GM06990 (cell line): ENCODE measurements at regions not wholly inside any gene's neighbourhood (a gene's known extent, or its start where the extent isn't known, plus 50 kb on each side); places are given as distances from the start of the nearest gene placed in this dataset.

Source experiments
- DNase-seq: peaks from one replicate; pipeline ENCODE4 v3.0.0-alpha.2; 2011; ENCODE audit not compliant: insufficient read length; ENCODE audit errors: extremely low read depth
- H3K27me3 ChIP-seq: replicated peaks from 2 replicates; pipeline ENCODE4 v1.6.0; 2011; ENCODE audit warnings: low read length; ENCODE audit not compliant: control insufficient read depth, insufficient read depth
- H3K36me3 ChIP-seq: 2 replicates; pipeline ENCODE4 v1.5.1; 2011; ENCODE audit warnings: low read length; ENCODE audit not compliant: control insufficient read depth, insufficient read depth
- H3K4me3 ChIP-seq: replicated peaks from 2 replicates; pipeline ENCODE4 v1.5.1; 2011; ENCODE audit warnings: low read depth, mild to moderate bottlenecking, control low read depth, low read length
- CTCF ChIP-seq: IDR thresholded peaks from 2 replicates; pipeline ENCODE4 v1.5.1; 2011; ENCODE audit warnings: low read length, control low read depth, mild to moderate bottlenecking, inconsistent platforms; ENCODE audit not compliant: insufficient read depth, poor library complexity, severe bottlenecking

- no peak for DNase-seq
- TF ChIP-seq CTCF, result no peak
- H3K27me3 ChIP-seq, result no peaks in the 10 kb centered on the region
- H3K4me3 ChIP-seq, result no peak overlapping the region
- no peaks in the 10 kb centered on the region for H3K36me3 ChIP-seq
These were observed 121.3 kb downstream of the CDC7 start for GRCh38 chr1:91621907-91622306.

- H3K27me3 ChIP-seq, result no peaks in the 10 kb centered on the region
- no peak overlapping the region for H3K4me3 ChIP-seq
- TF ChIP-seq CTCF, result no peak
- no peak for DNase-seq
- no peaks in the 10 kb centered on the region for H3K36me3 ChIP-seq
These were observed 122.0 kb downstream of the CDC7 start for GRCh38 chr1:91622616-91623015.

GRCh38 chr1:91623020-91623419, 122.4 kb downstream of the CDC7 start:
- no peak for DNase-seq
- H3K4me3 ChIP-seq, result no peak overlapping the region
- no peaks in the 10 kb centered on the region for H3K36me3 ChIP-seq
- H3K27me3 ChIP-seq, result no peaks in the 10 kb centered on the region
- TF ChIP-seq CTCF, result no peak

GRCh38 chr1:91624331-91624730, 123.7 kb downstream of the CDC7 start:
- no peaks in the 10 kb centered on the region for H3K36me3 ChIP-seq
- H3K4me3 ChIP-seq, result no peak overlapping the region
- no peaks in the 10 kb centered on the region for H3K27me3 ChIP-seq
- no peak for TF ChIP-seq CTCF
- DNase-seq, result no peak
